Keratinocyte (primary cell): ENCODE measurements at regions not wholly inside any gene's neighbourhood (a gene's known extent, or its start where the extent isn't known, plus 50 kb on each side); places are given as distances from the start of the nearest gene placed in this dataset.

Experiments
- DNase-seq: peaks from one replicate; pipeline ENCODE4 v3.0.0-alpha.2; 2011; ENCODE audit warnings: low read depth, missing footprints, low spot score
- FAIRE-seq: peaks from 2 replicates; lab custom pipeline; 2011; peaks lifted over from hg19 to GRCh38; lab: Jason Lieb, UNC
- H2AFZ ChIP-seq: 2 replicates; pipeline ENCODE4 v1.6.0; 2012; ENCODE audit warnings: low read length, control low read depth, inconsistent platforms; ENCODE audit not compliant: control insufficient read depth
- H3K27ac ChIP-seq: 2 replicates; pipeline ENCODE4 v1.5.1; 2011; ENCODE audit warnings: low read length; ENCODE audit not compliant: control insufficient read depth, insufficient read depth
- H3K27me3 ChIP-seq: 3 replicates; pipeline ENCODE4 v1.6.0; 2011; ENCODE audit warnings: low read length; ENCODE audit not compliant: control insufficient read depth, insufficient read depth; ENCODE audit errors: extremely low read depth
- H3K36me3 ChIP-seq, 2 experiments: 2 replicates in 1 of 2; 3 replicates in 1 of 2; pipeline ENCODE4 v1.5.1; 2011; ENCODE audit warnings: low read length in 2 of 2, mild to moderate bottlenecking in 1 of 2; ENCODE audit not compliant: control insufficient read depth in 2 of 2, insufficient read depth in 2 of 2; ENCODE audit errors: extremely low read depth in 1 of 2
- H3K4me1 ChIP-seq: 3 replicates; pipeline ENCODE4 v1.5.1; 2011; ENCODE audit warnings: low read length; ENCODE audit not compliant: control insufficient read depth, insufficient read depth; ENCODE audit errors: extremely low read depth
- H3K4me2 ChIP-seq: 3 replicates; pipeline ENCODE4 v1.6.0; 2011; ENCODE audit warnings: low read depth, low read length; ENCODE audit not compliant: control insufficient read depth, insufficient read depth; ENCODE audit errors: extremely low read depth
- H3K4me3 ChIP-seq, 3 experiments: fragments of 200-600 bp in 1 of 3; sonication (generic) in 1 of 3; 2 replicates in 2 of 3; 3 replicates in 1 of 3; pipeline ENCODE4 v1.5.1; 2011 to 2016; ENCODE audit warnings: low read length in 3 of 3, mild to moderate bottlenecking in 3 of 3, control low read depth in 2 of 3, inconsistent platforms in 1 of 3, low read depth in 1 of 3, mixed read lengths in 1 of 3, mixed run types in 1 of 3, moderate library complexity in 1 of 3; ENCODE audit not compliant: control insufficient read depth in 2 of 3, insufficient read depth in 2 of 3; ENCODE audit errors: extremely low read depth in 1 of 3
- H3K79me2 ChIP-seq: 2 replicates; pipeline ENCODE4 v1.6.0; 2012; ENCODE audit warnings: low read length; ENCODE audit not compliant: control insufficient read depth, insufficient read depth
- H3K9ac ChIP-seq: 3 replicates; pipeline ENCODE4 v1.6.0; 2011; ENCODE audit warnings: low read length; ENCODE audit not compliant: control insufficient read depth, insufficient read depth; ENCODE audit errors: extremely low read depth
- H3K9me1 ChIP-seq: 3 replicates; pipeline ENCODE4 v1.6.0; 2011; ENCODE audit warnings: low read length; ENCODE audit not compliant: control insufficient read depth, insufficient read depth; ENCODE audit errors: extremely low read depth
- H3K9me3 ChIP-seq: 2 replicates; pipeline ENCODE4 v1.5.1; 2012; ENCODE audit warnings: low read depth, low read length; ENCODE audit not compliant: control insufficient read depth
- H4K20me1 ChIP-seq: 3 replicates; pipeline ENCODE4 v1.6.0; 2011; ENCODE audit warnings: low read length; ENCODE audit not compliant: control insufficient read depth, insufficient read depth; ENCODE audit errors: extremely low read depth
- EZH2 ChIP-seq: IDR thresholded peaks from one replicate; pipeline ENCODE4 v1.6.1; 2012; ENCODE audit warnings: inconsistent platforms, mild to moderate bottlenecking, low read length, moderate library complexity
- dilution Hi-C: fragments of 300-500 bp; cut with MboI; formaldehyde crosslinking; loops from one replicate; pipeline ENCODE4 v1.7.0; 2020; ENCODE audit warnings: low sequenced_read_pairs; ENCODE audit not compliant: extremely low pct_ligation_motif_present
- TF ChIP-seq, protein P1 (sequence below), 3 experiments: IDR thresholded peaks in 1 of 3; conservative IDR thresholded peaks in 1 of 3; optimal IDR thresholded peaks in 1 of 3; 2 replicates in 2 of 3; 3 replicates in 1 of 3; pipeline versions ENCODE3 to v1.5.1; 2011; ENCODE audit warnings: low read length in 3 of 3, mild to moderate bottlenecking in 3 of 3, moderate library complexity in 2 of 3, control low read depth in 1 of 3, inconsistent platforms in 1 of 3; ENCODE audit not compliant: insufficient read depth in 2 of 3; ENCODE audit errors: extremely low read depth in 1 of 3

GRCh38 chr12:90851800-90852718, 102.9 kb downstream of the CCER1 start:
- H3K9me1 ChIP-seq, result no peaks in the 10 kb centered on the region
- TF ChIP-seq, protein P1, sequence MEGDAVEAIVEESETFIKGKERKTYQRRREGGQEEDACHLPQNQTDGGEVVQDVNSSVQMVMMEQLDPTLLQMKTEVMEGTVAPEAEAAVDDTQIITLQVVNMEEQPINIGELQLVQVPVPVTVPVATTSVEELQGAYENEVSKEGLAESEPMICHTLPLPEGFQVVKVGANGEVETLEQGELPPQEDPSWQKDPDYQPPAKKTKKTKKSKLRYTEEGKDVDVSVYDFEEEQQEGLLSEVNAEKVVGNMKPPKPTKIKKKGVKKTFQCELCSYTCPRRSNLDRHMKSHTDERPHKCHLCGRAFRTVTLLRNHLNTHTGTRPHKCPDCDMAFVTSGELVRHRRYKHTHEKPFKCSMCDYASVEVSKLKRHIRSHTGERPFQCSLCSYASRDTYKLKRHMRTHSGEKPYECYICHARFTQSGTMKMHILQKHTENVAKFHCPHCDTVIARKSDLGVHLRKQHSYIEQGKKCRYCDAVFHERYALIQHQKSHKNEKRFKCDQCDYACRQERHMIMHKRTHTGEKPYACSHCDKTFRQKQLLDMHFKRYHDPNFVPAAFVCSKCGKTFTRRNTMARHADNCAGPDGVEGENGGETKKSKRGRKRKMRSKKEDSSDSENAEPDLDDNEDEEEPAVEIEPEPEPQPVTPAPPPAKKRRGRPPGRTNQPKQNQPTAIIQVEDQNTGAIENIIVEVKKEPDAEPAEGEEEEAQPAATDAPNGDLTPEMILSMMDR (optimal IDR thresholded peaks at IDR 0.05 in 1 of 3, IDR thresholded peaks at IDR 0.05 in 1 of 3, conservative IDR thresholded peaks at IDR 0.05 in 1 of 3; ENCODE audit: extremely low read depth in 1 of 3, insufficient read depth in 2 of 3, low read length in 3 of 3), result no peak
- TF ChIP-seq EZH2, result no peak
- H4K20me1 ChIP-seq, result no peaks in the 10 kb centered on the region
- H2AFZ ChIP-seq, result no peak overlapping the region
- H3K9ac ChIP-seq, result no peak overlapping the region
- H3K9me3 ChIP-seq, result no peaks in the 10 kb centered on the region
- no peaks in the 10 kb centered on the region for H3K36me3 ChIP-seq
- H3K27ac ChIP-seq, result no peak overlapping the region
- H3K79me2 ChIP-seq, result no peaks in the 10 kb centered on the region
- no peak for DNase-seq
- no peak overlapping the region for H3K4me3 ChIP-seq
- dilution Hi-C loops, result no loop called here
- H3K27me3 ChIP-seq, result no peaks in the 10 kb centered on the region
- H3K4me2 ChIP-seq, result no peak overlapping the region
- H3K4me1 ChIP-seq, result peaks cover 4% of the 10 kb centered on the region
- FAIRE-seq, result no peak

- Histone ChIP-seq H3K79me2 (no peaks in the 10 kb centered on the region), H3K9me1 (no peaks in the 10 kb centered on the region), H3K9ac (peak overlapping the region; percentile 7), H3K4me3 (peak overlapping the region in 2 of 3 experiments; percentile 26 to 41), H4K20me1 (no peaks in the 10 kb centered on the region), H3K9me3 (no peaks in the 10 kb centered on the region), H2AFZ (peak overlapping the region; percentile 88), H3K27ac (peak overlapping the region; percentile 12), H3K4me2 (peak overlapping the region; percentile 85), H3K36me3 (no peaks in the 10 kb centered on the region), H3K27me3 (no peaks in the 10 kb centered on the region), H3K4me1 (peaks cover 10% of the 10 kb centered on the region)
- TF ChIP-seq, protein P1 (optimal IDR thresholded peaks at IDR 0.05 in 1 of 3, IDR thresholded peaks at IDR 0.05 in 1 of 3, conservative IDR thresholded peaks at IDR 0.05 in 1 of 3; ENCODE audit: extremely low read depth in 1 of 3, insufficient read depth in 2 of 3, low read length in 3 of 3), result no peak
- no peak for TF ChIP-seq EZH2
- dilution Hi-C loops, result no loop called here
- DNase-seq (no peak), FAIRE-seq (peak; percentile 90)
Measured at GRCh38 chr12:90842477-90842876, 112.5 kb downstream of the CCER1 start.
